GM20000 (cell line): ENCODE measurements at regions not wholly inside any gene's neighbourhood (a gene's known extent, or its start where the extent isn't known, plus 50 kb on each side); places are given as distances from the start of the nearest gene placed in this dataset.

ENCODE experiments used
- DNase-seq: peaks from one replicate; pipeline ENCODE4 v3.0.0; 2012; ENCODE audit warnings: low spot score
- CTCF ChIP-seq: IDR thresholded peaks from 2 replicates; pipeline ENCODE4 v1.5.1; 2012; ENCODE audit warnings: mild to moderate bottlenecking, control low read depth; ENCODE audit errors: extremely low read depth, missing control alignments

- TF ChIP-seq CTCF, result no peak
- no peak for DNase-seq
Measured at GRCh38 chr3:163541629-163542028, 1536.7 kb downstream of the SI start.

- no peak for TF ChIP-seq CTCF
- DNase-seq, result no peak
Measured at GRCh38 chr3:163538387-163538786, 1539.9 kb downstream of the SI start.

GRCh38 chr3:163533381-163533780 is 1544.9 kb downstream of the SI start:
- TF ChIP-seq CTCF, result no peak
- no peak for DNase-seq

GRCh38 chr3:163523375-163523774 is 1554.9 kb downstream of the SI start:
- DNase-seq, result no peak
- TF ChIP-seq CTCF, result no peak

GRCh38 chr3:163521261-163521660 is 1557.0 kb downstream of the SI start:
- no peak for DNase-seq
- no peak for TF ChIP-seq CTCF

- no peak for DNase-seq
- no peak for TF ChIP-seq CTCF
Measured at GRCh38 chr3:163518065-163518464, 1560.2 kb downstream of the SI start.

GRCh38 chr3:163513149-163513657 is 1565.1 kb downstream of the SI start:
- no peak for TF ChIP-seq CTCF
- no peak for DNase-seq
